CD4-positive, CD25-positive, alpha-beta regulatory T cell (primary cell): ENCODE measurements at regions not wholly inside any gene's neighbourhood (a gene's known extent, or its start where the extent isn't known, plus 50 kb on each side); places are given as distances from the start of the nearest gene placed in this dataset.

Source experiments
- ATAC-seq, 2 donors: fragments of 150-1000 bp; cut with Tn5 transposase; one replicate each; pipeline ENCODE4 v1.10.0; 2021; ENCODE audit warnings: low read depth in 2 of 2, moderate number of reproducible peaks in 2 of 2, moderate library complexity in 1 of 2
- DNase-seq, 3 donors: peaks; one replicate each; pipeline versions ENCODE4 v3.0.0 to v3.0.0-alpha.2; 2012 to 2022; ENCODE audit warnings: mixed read lengths in 1 of 3
- H3K27ac ChIP-seq: one replicate; pipeline ENCODE4 v1.7.0; 2013; ENCODE audit warnings: mild to moderate bottlenecking, low read length; ENCODE audit not compliant: insufficient read depth, poor library complexity, severe bottlenecking
- H3K27me3 ChIP-seq: one replicate; pipeline ENCODE4 v1.7.0; 2013; ENCODE audit warnings: low read length; ENCODE audit not compliant: control insufficient read depth, insufficient read depth
- H3K36me3 ChIP-seq: one replicate; pipeline ENCODE4 v1.7.0; 2013; ENCODE audit warnings: mild to moderate bottlenecking, low read length, moderate library complexity; ENCODE audit not compliant: control insufficient read depth, insufficient read depth
- H3K4me1 ChIP-seq: 2 replicates; pipeline ENCODE4 v1.7.0; 2013; ENCODE audit warnings: mild to moderate bottlenecking, low read length; ENCODE audit not compliant: insufficient read depth, control insufficient read depth, poor library complexity, severe bottlenecking
- H3K4me3 ChIP-seq: one replicate; pipeline ENCODE4 v1.7.0; 2013; ENCODE audit warnings: low read depth, mild to moderate bottlenecking, low read length, moderate library complexity
- H3K9me3 ChIP-seq, 2 experiments: 1 replicate in 1 of 2; 2 replicates in 1 of 2; pipeline ENCODE4 v1.7.0; 2013; ENCODE audit warnings: low read length in 2 of 2, mild to moderate bottlenecking in 1 of 2, moderate library complexity in 1 of 2; ENCODE audit not compliant: control insufficient read depth in 2 of 2
- H3K27ac Mint-ChIP-seq, 3 donors: one replicate each; pipeline ENCODE4 v1.8.0; 2020 to 2022; ENCODE audit warnings: mild to moderate bottlenecking in 3 of 3, mixed read lengths in 3 of 3, moderate library complexity in 2 of 3
- H3K27me3 Mint-ChIP-seq: one replicate; pipeline ENCODE4 v1.8.0; 2022; ENCODE audit warnings: mild to moderate bottlenecking, mixed read lengths
- H3K36me3 Mint-ChIP-seq: one replicate; pipeline ENCODE4 v1.8.0; 2020; ENCODE audit warnings: mixed read lengths
- H3K4me1 Mint-ChIP-seq, 4 donors: one replicate each; pipeline ENCODE4 v1.8.0; 2020 to 2022; ENCODE audit warnings: mixed read lengths in 4 of 4, mild to moderate bottlenecking in 1 of 4
- H3K4me3 Mint-ChIP-seq, 4 donors: one replicate each; pipeline ENCODE4 v1.8.0; 2020 to 2022; ENCODE audit warnings: mild to moderate bottlenecking in 4 of 4, mixed read lengths in 4 of 4, moderate library complexity in 3 of 4
- H3K9me3 Mint-ChIP-seq, 7 donors: one replicate each; pipeline ENCODE4 v1.8.0; 2020 to 2022; ENCODE audit warnings: mixed read lengths in 7 of 7, mild to moderate bottlenecking in 3 of 7, moderate library complexity in 2 of 7

- Mint-ChIP-seq H3K4me3 (no peak overlapping the region), H3K27me3 (no peaks in the 10 kb centered on the region), H3K36me3 (no peaks in the 10 kb centered on the region), H3K27ac (no peak overlapping the region), H3K9me3 (peaks cover 0 to 9% (median 4%) of the 10 kb centered on the region in 7 donors), H3K4me1 (no peaks in the 10 kb centered on the region)
- no peak for DNase-seq
- Histone ChIP-seq H3K4me1 (no peaks in the 10 kb centered on the region), H3K4me3 (no peak overlapping the region), H3K9me3 (peaks cover 0 to 7% of the 10 kb centered on the region in 2 experiments), H3K36me3 (no peaks in the 10 kb centered on the region), H3K27ac (no peak overlapping the region), H3K27me3 (no peaks in the 10 kb centered on the region)
- no peak for ATAC-seq
These were observed 544.5 kb upstream of the SORCS1 start for GRCh38 chr10:107708981-107709380.

GRCh38 chr10:107706096-107706725, 541.7 kb upstream of the SORCS1 start:
- no peaks in the 10 kb centered on the region for H3K36me3 ChIP-seq
- no peaks in the 10 kb centered on the region for H3K4me1 Mint-ChIP-seq

DNA sequence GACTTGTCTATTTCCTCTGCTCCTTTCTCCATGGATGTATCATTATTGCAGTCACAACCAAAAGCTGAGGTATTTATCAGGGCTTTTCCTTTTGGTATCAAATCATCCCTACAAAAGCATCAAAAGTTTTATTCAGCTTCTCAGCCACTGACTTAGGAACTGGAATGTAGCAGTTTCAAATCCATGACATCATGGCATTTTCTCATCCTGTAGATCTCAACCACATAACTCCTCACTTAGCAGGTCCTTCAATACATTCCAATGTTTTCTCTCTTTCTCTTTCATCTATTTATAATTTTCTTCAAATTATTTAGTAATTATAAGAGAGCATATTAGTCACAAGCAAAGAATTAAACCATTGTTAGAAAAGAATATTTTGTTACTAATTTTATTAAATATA, 537.4 kb upstream of the SORCS1 start:
- Mint-ChIP-seq H3K4me1 (no peaks in the 10 kb centered on the region), H3K27ac (no peak overlapping the region), H3K4me3 (no peak overlapping the region), H3K27me3 (no peaks in the 10 kb centered on the region), H3K9me3 (peaks cover 0 to 16% (median 3%) of the 10 kb centered on the region in 7 donors), H3K36me3 (no peaks in the 10 kb centered on the region)
- H3K27me3 ChIP-seq, result no peaks in the 10 kb centered on the region
- ATAC-seq (no peak), DNase-seq (no peak)
- no peaks in the 10 kb centered on the region for H3K36me3 ChIP-seq
- H3K27ac ChIP-seq, result no peak overlapping the region
- H3K9me3 ChIP-seq, result no peaks in the 10 kb centered on the region
- no peak overlapping the region for H3K4me3 ChIP-seq
- no peaks in the 10 kb centered on the region for H3K4me1 ChIP-seq

More at GRCh38 chr10:107706096-107706725, 541.7 kb upstream of the SORCS1 start:
- no peak overlapping the region for H3K27ac Mint-ChIP-seq
- H3K27ac ChIP-seq, result no peak overlapping the region
- peaks cover 0 to 6% of the 10 kb centered on the region in 2 experiments for H3K9me3 ChIP-seq
- H3K4me3 Mint-ChIP-seq, result no peak overlapping the region
- H3K27me3 Mint-ChIP-seq, result no peaks in the 10 kb centered on the region
- no peak for DNase-seq
- H3K27me3 ChIP-seq, result no peaks in the 10 kb centered on the region
- no peak overlapping the region for H3K4me3 ChIP-seq
- no peaks in the 10 kb centered on the region for H3K4me1 ChIP-seq
- peaks cover 0 to 13% (median 4%) of the 10 kb centered on the region in 7 donors for H3K9me3 Mint-ChIP-seq
- ATAC-seq, result no peak
- no peaks in the 10 kb centered on the region for H3K36me3 Mint-ChIP-seq

- ATAC-seq (no peak), DNase-seq (no peak)
- Mint-ChIP-seq H3K27me3 (no peaks in the 10 kb centered on the region), H3K4me3 (no peak overlapping the region), H3K9me3 (peaks cover 0 to 15% (median 5%) of the 10 kb centered on the region in 7 donors), H3K4me1 (peaks cover 0 to 3% (median 0%) of the 10 kb centered on the region in 4 donors), H3K27ac (no peak overlapping the region), H3K36me3 (no peaks in the 10 kb centered on the region)
- no peaks in the 10 kb centered on the region for H3K9me3 ChIP-seq
- H3K4me1 ChIP-seq, result no peaks in the 10 kb centered on the region
- no peak overlapping the region for H3K27ac ChIP-seq
- H3K36me3 ChIP-seq, result no peaks in the 10 kb centered on the region
- H3K4me3 ChIP-seq, result no peak overlapping the region
- no peaks in the 10 kb centered on the region for H3K27me3 ChIP-seq
These were observed 527.6 kb upstream of the SORCS1 start for GRCh38 chr10:107692072-107692471.

GRCh38 chr10:107689323-107689722, 524.8 kb upstream of the SORCS1 start:
- no peak for ATAC-seq
- Mint-ChIP-seq H3K4me1 (peaks cover 0 to 3% (median 0%) of the 10 kb centered on the region in 4 donors), H3K27ac (no peak overlapping the region), H3K9me3 (peaks cover 0 to 19% (median 6%) of the 10 kb centered on the region in 7 donors), H3K27me3 (no peaks in the 10 kb centered on the region), H3K4me3 (no peak overlapping the region), H3K36me3 (no peaks in the 10 kb centered on the region)
- Histone ChIP-seq H3K27ac (no peak overlapping the region), H3K9me3 (no peaks in the 10 kb centered on the region), H3K36me3 (no peaks in the 10 kb centered on the region), H3K27me3 (no peaks in the 10 kb centered on the region), H3K4me1 (no peaks in the 10 kb centered on the region), H3K4me3 (no peak overlapping the region)
- no peak for DNase-seq

DNA sequence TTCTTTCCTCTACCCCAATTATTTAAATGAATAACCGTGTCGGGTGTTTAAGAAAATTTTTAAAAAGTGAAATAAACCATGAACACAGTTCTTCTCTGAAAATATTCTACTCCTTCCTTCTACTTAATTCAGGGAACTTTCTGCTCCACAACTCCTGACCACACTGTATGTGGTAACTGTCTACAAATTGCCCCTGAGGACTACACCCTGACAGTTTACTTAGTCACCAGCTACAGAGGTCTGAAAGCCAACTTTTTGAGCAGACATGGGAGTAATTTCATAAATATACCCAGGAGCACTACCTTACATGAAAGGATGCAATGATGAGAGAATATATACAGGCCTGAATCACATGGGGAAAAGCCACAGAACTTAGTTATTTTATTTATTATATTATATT, 523.2 kb upstream of the SORCS1 start:
- H3K27me3 ChIP-seq, result no peaks in the 10 kb centered on the region
- H3K4me1 ChIP-seq, result no peaks in the 10 kb centered on the region
- H3K27ac Mint-ChIP-seq, result no peak overlapping the region
- H3K36me3 ChIP-seq, result no peaks in the 10 kb centered on the region
- no peaks in the 10 kb centered on the region for H3K27me3 Mint-ChIP-seq
- no peak for DNase-seq
- H3K27ac ChIP-seq, result no peak overlapping the region
- peaks cover 0 to 20% (median 4%) of the 10 kb centered on the region in 7 donors for H3K9me3 Mint-ChIP-seq
- ATAC-seq, result no peak
- no peaks in the 10 kb centered on the region for H3K36me3 Mint-ChIP-seq
- no peaks in the 10 kb centered on the region for H3K9me3 ChIP-seq
- H3K4me1 Mint-ChIP-seq, result no peaks in the 10 kb centered on the region
- H3K4me3 ChIP-seq, result no peak overlapping the region
- peak overlapping the region in 1 of 4 donors; percentile 10 for H3K4me3 Mint-ChIP-seq

DNA sequence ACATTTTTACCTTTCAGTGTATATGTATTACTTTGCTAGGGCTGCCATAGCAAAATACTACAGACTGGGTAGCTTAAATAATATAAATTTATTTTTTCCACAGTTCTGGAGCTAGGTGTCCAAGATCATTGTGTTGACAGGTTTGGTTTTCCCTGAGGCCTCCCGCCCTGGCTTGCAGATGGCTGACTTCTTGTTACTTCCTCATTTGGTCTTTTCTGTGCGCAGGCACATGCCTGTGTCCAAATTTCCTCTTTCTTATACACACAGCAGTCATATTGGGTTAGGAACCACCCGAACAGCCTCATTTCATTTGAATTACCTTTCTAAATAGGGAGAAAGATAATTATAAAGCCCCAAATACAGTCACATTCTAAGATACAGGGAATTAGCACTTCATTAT, 521.6 kb upstream of the SORCS1 start:
- DNase-seq (no peak), ATAC-seq (no peak)
- Histone ChIP-seq H3K9me3 (no peaks in the 10 kb centered on the region), H3K4me3 (no peak overlapping the region), H3K4me1 (no peaks in the 10 kb centered on the region), H3K27ac (no peak overlapping the region), H3K27me3 (no peaks in the 10 kb centered on the region), H3K36me3 (no peaks in the 10 kb centered on the region)
- H3K4me3 Mint-ChIP-seq, result no peak overlapping the region
- no peak overlapping the region for H3K27ac Mint-ChIP-seq
- H3K27me3 Mint-ChIP-seq, result no peaks in the 10 kb centered on the region
- no peaks in the 10 kb centered on the region for H3K36me3 Mint-ChIP-seq
- H3K9me3 Mint-ChIP-seq, result peaks cover 0 to 18% (median 4%) of the 10 kb centered on the region in 7 donors
- no peaks in the 10 kb centered on the region for H3K4me1 Mint-ChIP-seq

DNA sequence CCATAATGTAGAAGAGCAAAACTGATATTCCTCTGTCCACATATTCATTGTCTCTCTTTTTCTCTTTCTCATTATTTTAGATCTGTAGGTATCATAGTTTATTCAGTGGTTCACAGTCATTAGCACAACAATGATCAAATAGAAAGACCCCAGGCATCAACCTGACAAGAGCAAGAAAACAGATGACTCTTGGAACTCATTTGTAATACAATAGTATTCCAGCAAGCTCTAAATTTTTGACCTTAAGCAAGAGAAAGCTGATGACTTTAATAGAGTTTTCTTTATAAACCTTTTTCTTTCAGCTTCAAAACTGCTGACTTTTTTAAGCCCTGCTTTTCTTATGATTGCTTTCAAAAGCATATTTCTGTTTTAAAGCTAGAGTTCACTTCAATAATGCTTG, 507.5 kb upstream of the SORCS1 start:
- Histone ChIP-seq H3K27me3 (no peaks in the 10 kb centered on the region), H3K36me3 (no peaks in the 10 kb centered on the region), H3K4me3 (no peak overlapping the region), H3K4me1 (no peaks in the 10 kb centered on the region), H3K27ac (no peak overlapping the region), H3K9me3 (peaks cover 2 to 9% of the 10 kb centered on the region in 2 experiments)
- peaks cover 5 to 30% (median 10%) of the 10 kb centered on the region in 7 donors for H3K9me3 Mint-ChIP-seq
- H3K27me3 Mint-ChIP-seq, result no peaks in the 10 kb centered on the region
- H3K36me3 Mint-ChIP-seq, result no peaks in the 10 kb centered on the region
- H3K4me1 Mint-ChIP-seq, result no peaks in the 10 kb centered on the region
- no peak overlapping the region for H3K27ac Mint-ChIP-seq
- no peak for ATAC-seq
- DNase-seq, result no peak
- no peak overlapping the region for H3K4me3 Mint-ChIP-seq
